Lung (tissue), 11 donors: ENCODE measurements at regions not wholly inside any gene's neighbourhood (a gene's known extent, or its start where the extent isn't known, plus 50 kb on each side); places are given as distances from the start of the nearest gene placed in this dataset.

Source experiments
- ATAC-seq: fragments of 200-7000 bp; cut with Tn5 transposase; one replicate; pipeline ENCODE4 v1.9.1; 2020; ENCODE audit warnings: moderate number of reproducible peaks; ENCODE audit not compliant: insufficient read depth, low FRiP score
- DNase-seq, 3 donors: peaks; one replicate each; pipeline ENCODE4 v3.0.0-alpha.2; 2013 to 2017
- H3K27ac ChIP-seq, 2 donors: one replicate each; pipeline ENCODE4 v1.5.1; 2013; ENCODE audit warnings: mild to moderate bottlenecking in 2 of 2, moderate library complexity in 2 of 2, control low read depth in 1 of 2, inconsistent platforms in 1 of 2, low read depth in 1 of 2, low read length in 1 of 2
- H3K27me3 ChIP-seq, 3 donors: one replicate each; pipeline ENCODE4 v1.5.1; 2013; ENCODE audit warnings: low read length in 2 of 3; ENCODE audit not compliant: control insufficient read depth in 3 of 3, insufficient read depth in 3 of 3
- H3K36me3 ChIP-seq, 4 donors: one replicate each; pipeline ENCODE4 v1.5.1; 2013; ENCODE audit warnings: low read length in 4 of 4, mild to moderate bottlenecking in 1 of 4, moderate library complexity in 1 of 4; ENCODE audit not compliant: control insufficient read depth in 4 of 4, insufficient read depth in 4 of 4
- H3K4me1 ChIP-seq, 5 donors: one replicate each; pipeline ENCODE4 v1.5.1; 2013; ENCODE audit warnings: low read length in 5 of 5, mild to moderate bottlenecking in 2 of 5, moderate library complexity in 1 of 5; ENCODE audit not compliant: control insufficient read depth in 5 of 5, insufficient read depth in 5 of 5
- H3K4me3 ChIP-seq: one replicate; pipeline ENCODE4 v1.5.1; 2013; ENCODE audit warnings: mild to moderate bottlenecking, control low read depth, moderate library complexity
- H3K9ac ChIP-seq, 2 donors: one replicate each; pipeline ENCODE4 v1.5.1; 2013; ENCODE audit warnings: low read length in 2 of 2, control low read depth in 1 of 2; ENCODE audit not compliant: insufficient read depth in 1 of 2
- H3K9me3 ChIP-seq, 4 donors: one replicate each; pipeline ENCODE4 v1.5.1; 2013; ENCODE audit warnings: low read length in 3 of 4, mild to moderate bottlenecking in 1 of 4, moderate library complexity in 1 of 4; ENCODE audit not compliant: control insufficient read depth in 4 of 4, insufficient read depth in 3 of 4
- CTCF ChIP-seq: IDR thresholded peaks from 2 replicates; pipeline ENCODE4 v1.5.1; 2012; ENCODE audit warnings: mild to moderate bottlenecking; ENCODE audit errors: control extremely low read depth, extremely low read depth
- WGBS, 2 donors: extraction: QIAGEN DNeasy Blood & Tissue Kit; methylation state at CpG; one replicate each; pipeline ENCODE4 v1.1.7; 2013; 5-methylcytosine and 5-hydroxymethylcytosine counted together
- donor health status: control.
- donor health status: control.
- donor health status: Bipolar disorder and iron deficiency.
- donor health status: healthy.
- donor health status: DM: yes; HTN: yes; CAD: no.

GRCh38 chr11:87780068-87780413 lies 395.2 kb downstream of the RAB38 start:
- Histone ChIP-seq H3K27me3 (no peaks in the 10 kb centered on the region), H3K4me3 (no peak overlapping the region), H3K9ac (no peak overlapping the region), H3K9me3 (no peaks in the 10 kb centered on the region), H3K27ac (no peak overlapping the region), H3K36me3 (no peaks in the 10 kb centered on the region), H3K4me1 (no peaks in the 10 kb centered on the region)
- TF ChIP-seq CTCF = no peak
- ATAC-seq (no peak), DNase-seq (no peak)

- Histone ChIP-seq H3K4me3 (no peak overlapping the region), H3K9ac (no peak overlapping the region), H3K9me3 (no peaks in the 10 kb centered on the region), H3K4me1 (no peaks in the 10 kb centered on the region), H3K36me3 (no peaks in the 10 kb centered on the region), H3K27me3 (no peaks in the 10 kb centered on the region), H3K27ac (no peak overlapping the region)
- ATAC-seq (no peak), DNase-seq (peak in 1 of 3 donors; percentile 15)
- WGBS, 2 donors = 27 to 32% methylated on average over 2 of the region's 2 CpGs
- TF ChIP-seq CTCF = no peak
Observed at GRCh38 chr11:87779276-87780067, 395.8 kb downstream of the RAB38 start.

GRCh38 chr11:87778357-87778756 lies 396.9 kb downstream of the RAB38 start:
- Histone ChIP-seq H3K9me3 (no peaks in the 10 kb centered on the region), H3K36me3 (no peaks in the 10 kb centered on the region), H3K27me3 (no peaks in the 10 kb centered on the region), H3K9ac (no peak overlapping the region), H3K27ac (no peak overlapping the region), H3K4me3 (no peak overlapping the region), H3K4me1 (no peaks in the 10 kb centered on the region)
- ATAC-seq (no peak), DNase-seq (no peak)
- 96 to 99% methylated on average over 2 of the region's 2 CpGs for WGBS, 2 donors
- TF ChIP-seq CTCF = no peak

GRCh38 chr11:87775036-87775435 lies 400.2 kb downstream of the RAB38 start:
- peak in 1 of 3 donors; percentile 16 for DNase-seq
- no peaks in the 10 kb centered on the region for H3K9me3 ChIP-seq
- WGBS, 2 donors = 66 to 69% methylated on average over 1 of the region's 1 CpG

More at GRCh38 chr11:87775036-87775435, 400.2 kb downstream of the RAB38 start:
- no peak overlapping the region for H3K9ac ChIP-seq
- H3K4me1 ChIP-seq = no peaks in the 10 kb centered on the region
- no peak overlapping the region for H3K4me3 ChIP-seq
- H3K27me3 ChIP-seq = no peaks in the 10 kb centered on the region
- no peak for TF ChIP-seq CTCF
- H3K27ac ChIP-seq = no peak overlapping the region
- no peaks in the 10 kb centered on the region for H3K36me3 ChIP-seq
- no peak for ATAC-seq
